ENCODE measurements at regions not wholly inside any gene's neighbourhood (a gene's known extent, or its start where the extent isn't known, plus 50 kb on each side); places are given as distances from the start of the nearest gene placed in this dataset.

GRCh38 chr4:181254771-181255170, 988.4 kb upstream of the TENM3 start:
- Histone ChIP-seq H3K4me3 (ENCODE audit: low read depth, low read length) (no peak overlapping the region), H3K27me3 (replicated peaks; ENCODE audit: control insufficient read depth, insufficient read depth, low read length) (no peaks in the 10 kb centered on the region), H3K4me1 (no peaks in the 10 kb centered on the region), H3K9me3 (no peaks in the 10 kb centered on the region), H3K36me3 (ENCODE audit: control insufficient read depth, insufficient read depth, low read length) (no peaks in the 10 kb centered on the region)
- H3K27ac Mint-ChIP-seq (ENCODE audit: unreplicated experiment) = no peak overlapping the region
- peaks cover 5% of the 10 kb centered on the region for H3K27me3 Mint-ChIP-seq (ENCODE audit: insufficient read depth, unreplicated experiment)
- BruUV-seq (replicated peaks) = no TSS peak
- no peak for TF ChIP-seq CTCF (IDR thresholded peaks at IDR 0.05; ENCODE audit: insufficient read depth in 1 of 2, low read depth in 1 of 2, low read length in 1 of 2, severe bottlenecking in 1 of 2, unreplicated experiment in 1 of 2)
- intact Hi-C loops (cut with micrococcal nuclease; ENCODE audit: unreplicated experiment) = no loop called here
- ChIA-PET CTCF (no interaction called here), POLR2A (no interaction called here)
- H3K36me3 Mint-ChIP-seq (ENCODE audit: insufficient read depth, unreplicated experiment) = no peaks in the 10 kb centered on the region
- no peaks in the 10 kb centered on the region for H3K4me1 Mint-ChIP-seq (ENCODE audit: low read depth, unreplicated experiment)
- DNase-seq = no peak
- H3K9me3 Mint-ChIP-seq (ENCODE audit: unreplicated experiment) = no peaks in the 10 kb centered on the region
- no peak overlapping the region for H3K4me3 Mint-ChIP-seq (ENCODE audit: unreplicated experiment)

GRCh38 chr4:181258569-181258968, 984.6 kb upstream of the TENM3 start:
- Mint-ChIP-seq H3K4me1 (ENCODE audit: low read depth, unreplicated experiment) (no peaks in the 10 kb centered on the region), H3K27ac (ENCODE audit: unreplicated experiment) (no peak overlapping the region)
- no TSS peak for BruUV-seq (replicated peaks)

GRCh38 chr4:181259081-181259709, 984.0 kb upstream of the TENM3 start:
- Mint-ChIP-seq H3K36me3 (ENCODE audit: insufficient read depth, unreplicated experiment) (no peaks in the 10 kb centered on the region), H3K4me1 (ENCODE audit: low read depth, unreplicated experiment) (no peaks in the 10 kb centered on the region), H3K9me3 (ENCODE audit: unreplicated experiment) (no peaks in the 10 kb centered on the region), H3K27ac (ENCODE audit: unreplicated experiment) (no peak overlapping the region), H3K27me3 (ENCODE audit: insufficient read depth, unreplicated experiment) (peaks cover 6% of the 10 kb centered on the region), H3K4me3 (ENCODE audit: unreplicated experiment) (no peak overlapping the region)
- Histone ChIP-seq H3K4me3 (ENCODE audit: low read depth, low read length) (no peak overlapping the region), H3K9me3 (no peaks in the 10 kb centered on the region), H3K4me1 (no peaks in the 10 kb centered on the region), H3K27me3 (replicated peaks; ENCODE audit: control insufficient read depth, insufficient read depth, low read length) (no peaks in the 10 kb centered on the region), H3K36me3 (ENCODE audit: control insufficient read depth, insufficient read depth, low read length) (no peaks in the 10 kb centered on the region)
- intact Hi-C loops (cut with micrococcal nuclease; ENCODE audit: unreplicated experiment) = no loop called here
- ChIA-PET CTCF (no interaction called here), POLR2A (no interaction called here)
- TF ChIP-seq CTCF (IDR thresholded peaks at IDR 0.05; ENCODE audit: insufficient read depth in 1 of 2, low read depth in 1 of 2, low read length in 1 of 2, severe bottlenecking in 1 of 2, unreplicated experiment in 1 of 2) = no peak
- BruUV-seq (replicated peaks) = no TSS peak
- no peak for DNase-seq

More at GRCh38 chr4:181258569-181258968, 984.6 kb upstream of the TENM3 start:
- Mint-ChIP-seq H3K9me3 (ENCODE audit: unreplicated experiment) (no peaks in the 10 kb centered on the region), H3K27me3 (ENCODE audit: insufficient read depth, unreplicated experiment) (peaks cover 6% of the 10 kb centered on the region), H3K36me3 (ENCODE audit: insufficient read depth, unreplicated experiment) (no peaks in the 10 kb centered on the region), H3K4me3 (ENCODE audit: unreplicated experiment) (no peak overlapping the region)
- no peaks in the 10 kb centered on the region for H3K36me3 ChIP-seq (ENCODE audit: control insufficient read depth, insufficient read depth, low read length)
- no peak for DNase-seq
- intact Hi-C loops (cut with micrococcal nuclease; ENCODE audit: unreplicated experiment) = no loop called here
- H3K4me1 ChIP-seq = no peaks in the 10 kb centered on the region
- ChIA-PET CTCF (no interaction called here), POLR2A (no interaction called here)
- no peaks in the 10 kb centered on the region for H3K9me3 ChIP-seq
- TF ChIP-seq CTCF (IDR thresholded peaks at IDR 0.05; ENCODE audit: insufficient read depth in 1 of 2, low read depth in 1 of 2, low read length in 1 of 2, severe bottlenecking in 1 of 2, unreplicated experiment in 1 of 2) = no peak
- no peaks in the 10 kb centered on the region for H3K27me3 ChIP-seq (replicated peaks; ENCODE audit: control insufficient read depth, insufficient read depth, low read length)
- no peak overlapping the region for H3K4me3 ChIP-seq (ENCODE audit: low read depth, low read length)

Data from Caco-2 (cell line).